Esophagus squamous epithelium (tissue), 4 donors: ENCODE measurements at regions not wholly inside any gene's neighbourhood (a gene's known extent, or its start where the extent isn't known, plus 50 kb on each side); places are given as distances from the start of the nearest gene placed in this dataset.

Experiments
- POLR2A ChIP-seq, 4 donors: fragments of 450-650 bp; IDR thresholded peaks; one replicate each; pipeline ENCODE4 v1.6.1; 2017; ENCODE audit warnings: antibody characterized with exemption in 4 of 4, mild to moderate bottlenecking in 4 of 4, moderate library complexity in 3 of 4
- TF ChIP-seq, protein P1 (sequence below), 6 experiments: fragments of 450-650 bp in 4 of 6; fragments of 200-600 bp in 2 of 6; sonication (generic) in 2 of 6; IDR thresholded peaks; one replicate each; pipeline ENCODE4 v1.5.1; 2016 to 2019; ENCODE audit warnings: antibody characterized with exemption in 6 of 6, mild to moderate bottlenecking in 4 of 6, moderate library complexity in 4 of 6

DNA sequence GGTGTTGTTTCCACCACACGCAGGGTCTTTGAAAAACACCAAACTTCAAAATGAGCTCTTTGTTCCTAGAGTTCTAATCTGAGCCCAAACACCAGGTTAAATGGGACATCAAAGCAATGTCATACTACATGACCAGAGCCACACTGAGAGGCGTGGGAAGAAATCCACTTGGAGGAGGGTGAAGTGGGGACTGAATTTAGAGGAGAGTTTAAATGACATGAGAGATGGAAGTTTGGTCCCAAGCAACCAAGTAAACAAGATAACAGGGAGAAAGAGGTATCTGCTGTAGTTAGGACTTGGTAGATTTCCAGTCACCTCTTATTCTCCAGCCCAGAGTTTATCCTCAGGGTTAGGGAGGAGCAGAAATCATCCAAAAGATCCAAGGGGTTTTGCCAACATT is 290.9 kb upstream of the FAM78B start:
- no peak for TF ChIP-seq POLR2A (IDR thresholded peaks at IDR 0.05)
- TF ChIP-seq, protein P1, sequence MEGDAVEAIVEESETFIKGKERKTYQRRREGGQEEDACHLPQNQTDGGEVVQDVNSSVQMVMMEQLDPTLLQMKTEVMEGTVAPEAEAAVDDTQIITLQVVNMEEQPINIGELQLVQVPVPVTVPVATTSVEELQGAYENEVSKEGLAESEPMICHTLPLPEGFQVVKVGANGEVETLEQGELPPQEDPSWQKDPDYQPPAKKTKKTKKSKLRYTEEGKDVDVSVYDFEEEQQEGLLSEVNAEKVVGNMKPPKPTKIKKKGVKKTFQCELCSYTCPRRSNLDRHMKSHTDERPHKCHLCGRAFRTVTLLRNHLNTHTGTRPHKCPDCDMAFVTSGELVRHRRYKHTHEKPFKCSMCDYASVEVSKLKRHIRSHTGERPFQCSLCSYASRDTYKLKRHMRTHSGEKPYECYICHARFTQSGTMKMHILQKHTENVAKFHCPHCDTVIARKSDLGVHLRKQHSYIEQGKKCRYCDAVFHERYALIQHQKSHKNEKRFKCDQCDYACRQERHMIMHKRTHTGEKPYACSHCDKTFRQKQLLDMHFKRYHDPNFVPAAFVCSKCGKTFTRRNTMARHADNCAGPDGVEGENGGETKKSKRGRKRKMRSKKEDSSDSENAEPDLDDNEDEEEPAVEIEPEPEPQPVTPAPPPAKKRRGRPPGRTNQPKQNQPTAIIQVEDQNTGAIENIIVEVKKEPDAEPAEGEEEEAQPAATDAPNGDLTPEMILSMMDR (IDR thresholded peaks at IDR 0.05), result no peak
